Uterus (tissue), 2 donors: ENCODE measurements at regions not wholly inside any gene's neighbourhood (a gene's known extent, or its start where the extent isn't known, plus 50 kb on each side); places are given as distances from the start of the nearest gene placed in this dataset.

Experiments used
- POLR2A ChIP-seq, 2 donors: fragments of 450-650 bp; IDR thresholded peaks; one replicate each; pipeline ENCODE4 v1.6.1; 2016; ENCODE audit warnings: antibody characterized with exemption in 2 of 2, mild to moderate bottlenecking in 1 of 2, moderate library complexity in 1 of 2
- TF ChIP-seq, protein P1 (sequence below), 4 experiments: fragments of 200-600 bp in 2 of 4; fragments of 450-650 bp in 2 of 4; sonication (generic) in 2 of 4; IDR thresholded peaks; one replicate each; pipeline ENCODE4 v1.5.1; 2016 to 2019; ENCODE audit warnings: antibody characterized with exemption in 4 of 4, mild to moderate bottlenecking in 2 of 4, moderate library complexity in 1 of 4

DNA sequence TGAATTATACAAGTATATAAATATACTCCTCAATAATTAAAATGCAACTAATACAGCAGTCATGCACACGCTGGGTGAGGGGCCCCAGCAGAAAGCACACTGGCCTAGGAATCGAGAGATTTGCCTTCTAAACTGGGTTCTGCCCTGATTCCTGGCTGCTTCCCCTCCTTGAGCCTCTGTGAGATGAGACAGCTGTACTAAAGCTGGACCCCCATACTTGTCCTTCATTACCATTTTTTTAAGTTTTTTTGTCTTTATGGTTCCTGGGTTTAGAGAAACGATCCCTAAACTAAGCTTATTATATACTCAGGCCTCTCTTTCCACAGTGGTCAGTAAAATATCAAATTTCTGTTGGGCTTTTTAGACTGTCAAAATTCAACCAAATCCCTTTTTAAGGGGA lies 195.1 kb upstream of the DYNLRB2 start:
- no peak for TF ChIP-seq POLR2A (IDR thresholded peaks at IDR 0.05)
- TF ChIP-seq, protein P1, sequence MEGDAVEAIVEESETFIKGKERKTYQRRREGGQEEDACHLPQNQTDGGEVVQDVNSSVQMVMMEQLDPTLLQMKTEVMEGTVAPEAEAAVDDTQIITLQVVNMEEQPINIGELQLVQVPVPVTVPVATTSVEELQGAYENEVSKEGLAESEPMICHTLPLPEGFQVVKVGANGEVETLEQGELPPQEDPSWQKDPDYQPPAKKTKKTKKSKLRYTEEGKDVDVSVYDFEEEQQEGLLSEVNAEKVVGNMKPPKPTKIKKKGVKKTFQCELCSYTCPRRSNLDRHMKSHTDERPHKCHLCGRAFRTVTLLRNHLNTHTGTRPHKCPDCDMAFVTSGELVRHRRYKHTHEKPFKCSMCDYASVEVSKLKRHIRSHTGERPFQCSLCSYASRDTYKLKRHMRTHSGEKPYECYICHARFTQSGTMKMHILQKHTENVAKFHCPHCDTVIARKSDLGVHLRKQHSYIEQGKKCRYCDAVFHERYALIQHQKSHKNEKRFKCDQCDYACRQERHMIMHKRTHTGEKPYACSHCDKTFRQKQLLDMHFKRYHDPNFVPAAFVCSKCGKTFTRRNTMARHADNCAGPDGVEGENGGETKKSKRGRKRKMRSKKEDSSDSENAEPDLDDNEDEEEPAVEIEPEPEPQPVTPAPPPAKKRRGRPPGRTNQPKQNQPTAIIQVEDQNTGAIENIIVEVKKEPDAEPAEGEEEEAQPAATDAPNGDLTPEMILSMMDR (IDR thresholded peaks at IDR 0.05): no peak
